NB4 (cell line): ENCODE measurements at regions not wholly inside any gene's neighbourhood (a gene's known extent, or its start where the extent isn't known, plus 50 kb on each side); places are given as distances from the start of the nearest gene placed in this dataset.

ENCODE experiments used
- DNase-seq: peaks from one replicate; pipeline ENCODE4 v3.0.0; 2010; ENCODE audit warnings: low read depth
- H3K4me3 ChIP-seq: one replicate; pipeline ENCODE4 v1.5.1; 2011; ENCODE audit warnings: mild to moderate bottlenecking, low read depth, low read length, moderate library complexity
- MAX ChIP-seq: IDR thresholded peaks from 2 replicates; pipeline ENCODE4 v1.6.1; 2011; ENCODE audit warnings: low read depth, low read length
- MYC ChIP-seq: IDR thresholded peaks from 2 replicates; pipeline ENCODE4 v1.6.1; 2011; ENCODE audit warnings: low read depth, low read length
- POLR2A ChIP-seq: IDR thresholded peaks from 2 replicates; pipeline ENCODE4 v1.6.1; 2011; ENCODE audit warnings: mild to moderate bottlenecking; ENCODE audit not compliant: insufficient read length; ENCODE audit errors: extremely low read depth
- TF ChIP-seq, protein P1 (sequence below): IDR thresholded peaks from one replicate; pipeline ENCODE4 v1.5.1; 2012; ENCODE audit warnings: low read depth, low read length

- TF ChIP-seq MYC (no peak), MAX (no peak), POLR2A (no peak)
- TF ChIP-seq, protein P1, sequence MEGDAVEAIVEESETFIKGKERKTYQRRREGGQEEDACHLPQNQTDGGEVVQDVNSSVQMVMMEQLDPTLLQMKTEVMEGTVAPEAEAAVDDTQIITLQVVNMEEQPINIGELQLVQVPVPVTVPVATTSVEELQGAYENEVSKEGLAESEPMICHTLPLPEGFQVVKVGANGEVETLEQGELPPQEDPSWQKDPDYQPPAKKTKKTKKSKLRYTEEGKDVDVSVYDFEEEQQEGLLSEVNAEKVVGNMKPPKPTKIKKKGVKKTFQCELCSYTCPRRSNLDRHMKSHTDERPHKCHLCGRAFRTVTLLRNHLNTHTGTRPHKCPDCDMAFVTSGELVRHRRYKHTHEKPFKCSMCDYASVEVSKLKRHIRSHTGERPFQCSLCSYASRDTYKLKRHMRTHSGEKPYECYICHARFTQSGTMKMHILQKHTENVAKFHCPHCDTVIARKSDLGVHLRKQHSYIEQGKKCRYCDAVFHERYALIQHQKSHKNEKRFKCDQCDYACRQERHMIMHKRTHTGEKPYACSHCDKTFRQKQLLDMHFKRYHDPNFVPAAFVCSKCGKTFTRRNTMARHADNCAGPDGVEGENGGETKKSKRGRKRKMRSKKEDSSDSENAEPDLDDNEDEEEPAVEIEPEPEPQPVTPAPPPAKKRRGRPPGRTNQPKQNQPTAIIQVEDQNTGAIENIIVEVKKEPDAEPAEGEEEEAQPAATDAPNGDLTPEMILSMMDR: no peak
- H3K4me3 ChIP-seq: no peak overlapping the region
- DNase-seq: no peak
These were observed 139.8 kb upstream of the ERCC6L2 start for GRCh38 chr9:95735701-95736100.

DNA sequence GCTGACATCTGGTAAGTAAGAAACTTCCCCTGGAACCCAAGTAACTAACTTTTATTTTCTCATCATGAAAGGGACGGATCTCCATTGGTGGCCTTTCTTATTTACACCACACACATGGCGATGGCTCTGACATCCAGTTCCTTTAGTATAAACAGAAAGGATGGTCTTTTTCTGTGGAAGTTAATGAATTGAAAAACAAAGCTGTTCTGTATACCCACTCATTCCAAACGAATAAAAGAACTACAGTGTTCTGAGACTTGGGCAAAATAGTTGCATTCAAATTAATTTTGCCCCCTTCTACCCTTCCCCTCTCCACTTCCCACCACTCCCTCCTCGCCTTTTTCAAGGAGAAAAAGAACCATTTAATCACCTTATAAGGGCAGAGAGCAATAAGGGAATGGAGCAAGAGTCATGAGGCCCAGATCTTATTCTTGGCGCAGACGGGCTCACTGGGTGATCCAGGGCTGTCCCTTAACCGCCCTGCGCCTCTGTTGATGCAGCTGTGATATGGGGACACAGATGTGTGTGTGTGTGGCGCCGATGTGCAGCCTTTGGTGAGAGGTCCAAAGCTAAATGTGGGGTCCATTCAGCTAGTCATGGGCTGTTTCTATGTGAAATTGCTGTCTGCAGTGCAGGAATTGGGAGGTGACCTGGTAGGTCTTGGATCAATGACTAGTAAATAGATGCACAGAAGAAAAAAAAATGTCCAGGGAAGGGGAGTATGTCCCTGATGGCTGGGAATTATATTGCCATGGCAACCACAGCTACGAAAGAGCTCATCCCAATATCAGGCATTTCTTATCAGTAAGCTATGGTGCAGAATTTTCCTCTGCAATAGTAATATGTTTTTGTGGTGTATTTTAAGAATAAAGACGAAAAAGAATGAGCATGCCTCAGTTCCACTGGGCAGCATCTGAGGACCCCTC lies 141.5 kb upstream of the ERCC6L2 start:
- TF ChIP-seq, protein P1: no peak
- no peak for TF ChIP-seq MYC
- TF ChIP-seq MAX: no peak
- TF ChIP-seq POLR2A: no peak
- no peak overlapping the region for H3K4me3 ChIP-seq
- DNase-seq: no peak

- no peak for DNase-seq
- TF ChIP-seq MYC (no peak), POLR2A (no peak)
- TF ChIP-seq, protein P1: no peak
- no peak overlapping the region for H3K4me3 ChIP-seq
These were observed 142.4 kb upstream of the ERCC6L2 start for GRCh38 chr9:95732802-95733688.

GRCh38 chr9:95731876-95732275 lies 143.6 kb upstream of the ERCC6L2 start:
- DNase-seq: no peak
- TF ChIP-seq POLR2A: no peak
- TF ChIP-seq, protein P1: no peak
- H3K4me3 ChIP-seq: no peak overlapping the region

- TF ChIP-seq, protein P1: no peak
- TF ChIP-seq POLR2A (no peak), MYC (no peak), MAX (no peak)
- DNase-seq: no peak
- H3K4me3 ChIP-seq: no peak overlapping the region
These were observed 145.7 kb upstream of the ERCC6L2 start for GRCh38 chr9:95729669-95730368.
